NCI-H526 (cell line): ENCODE measurements at regions not wholly inside any gene's neighbourhood (a gene's known extent, or its start where the extent isn't known, plus 50 kb on each side); places are given as distances from the start of the nearest gene placed in this dataset.
"Not testable (repeated sequence)": the region's sequence is repeated elsewhere in the genome, so short reads cannot be mapped to it uniquely, and the experiment has no call there.

Experiments used
- DNase-seq, 2 experiments: peaks; one replicate each; lab custom pipeline; 2025; lab: John Stamatoyannopoulos, UW

- DNase-seq = peak in 1 of 2 experiments; percentile 13
These were observed 313.5 kb downstream of the MIAT start for GRCh38 chr22:26970809-26971394.

GRCh38 chr22:26972286-26972685 lies 314.9 kb downstream of the MIAT start:
- DNase-seq = no peak

GRCh38 chr22:26972915-26973314 lies 315.5 kb downstream of the MIAT start:
- not testable (repeated sequence) for DNase-seq

GRCh38 chr22:26974034-26974433 lies 316.6 kb downstream of the MIAT start:
- no peak for DNase-seq

GRCh38 chr22:26974914-26975803 lies 317.8 kb downstream of the MIAT start:
- no peak for DNase-seq

- DNase-seq = no peak
These were observed 318.5 kb downstream of the MIAT start for GRCh38 chr22:26975865-26976264.

- DNase-seq = no peak
These were observed 320.5 kb downstream of the MIAT start for GRCh38 chr22:26977741-26978376.

GRCh38 chr22:26979294-26979693 lies 321.9 kb downstream of the MIAT start:
- DNase-seq = peak in 1 of 2 experiments; percentile 60

- peak in 1 of 2 experiments; percentile 12 for DNase-seq
These were observed 323.7 kb downstream of the MIAT start for GRCh38 chr22:26981111-26981510.

- DNase-seq = no peak
These were observed 324.2 kb downstream of the MIAT start for GRCh38 chr22:26981541-26981940.

GRCh38 chr22:26983311-26983710 lies 325.9 kb downstream of the MIAT start:
- no peak for DNase-seq

- DNase-seq = no peak
These were observed 327.8 kb downstream of the MIAT start for GRCh38 chr22:26985206-26985605.

- no peak for DNase-seq
These were observed 328.8 kb downstream of the MIAT start for GRCh38 chr22:26985931-26986782.

- no peak for DNase-seq
These were observed 329.5 kb downstream of the MIAT start for GRCh38 chr22:26986884-26987283.

- no peak for DNase-seq
These were observed 333.3 kb downstream of the MIAT start for GRCh38 chr22:26990503-26991189.

- DNase-seq = no peak
These were observed 335.2 kb downstream of the MIAT start for GRCh38 chr22:26992556-26992955.

GRCh38 chr22:26993886-26994285 lies 336.5 kb downstream of the MIAT start:
- DNase-seq = peak; percentile 93 to 95

- DNase-seq = no peak
These were observed 337.4 kb downstream of the MIAT start for GRCh38 chr22:26994801-26995200.

GRCh38 chr22:26995235-26995634 lies 337.8 kb downstream of the MIAT start:
- peak in 1 of 2 experiments; percentile 25 for DNase-seq

- DNase-seq = no peak
These were observed 338.8 kb downstream of the MIAT start for GRCh38 chr22:26996154-26996553.

GRCh38 chr22:26998129-26998528 lies 340.7 kb downstream of the MIAT start:
- no peak for DNase-seq
